ENCODE measurements at regions not wholly inside any gene's neighbourhood (a gene's known extent, or its start where the extent isn't known, plus 50 kb on each side); places are given as distances from the start of the nearest gene placed in this dataset.
A peak's percentile ranks its signal among the peaks of the same experiment; 100 is the strongest.

DNA sequence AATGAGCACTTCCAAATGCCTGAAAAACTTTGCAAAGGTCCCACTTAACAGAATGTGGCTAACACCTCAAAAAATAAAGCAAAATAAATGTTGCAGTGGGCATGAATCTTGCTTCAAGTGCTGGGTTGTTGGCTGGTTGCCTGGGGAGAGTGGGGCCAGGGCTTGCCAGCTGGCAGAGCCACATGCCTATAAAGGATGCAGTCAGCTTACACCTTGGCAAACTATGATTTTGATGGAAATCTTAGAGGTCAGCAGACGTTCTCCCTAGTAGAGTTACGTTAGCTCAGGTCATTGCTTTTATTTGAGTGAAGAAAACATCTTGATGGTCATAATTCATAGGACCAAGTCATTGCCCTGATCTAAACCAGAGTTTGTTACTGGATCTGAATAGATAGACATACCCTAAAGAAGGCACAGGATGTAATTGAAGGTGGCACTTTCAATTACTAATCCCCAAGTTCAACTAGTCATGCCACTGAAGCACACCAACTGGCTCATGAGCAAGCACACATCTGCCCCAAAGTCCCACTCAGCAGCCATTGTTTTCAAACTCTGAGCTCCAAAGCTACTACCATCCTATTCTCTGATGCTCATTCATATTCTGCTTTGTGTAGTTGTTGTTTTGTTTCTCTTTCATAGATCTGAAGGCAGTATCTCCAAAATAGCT is 51.2 kb upstream of the ZSWIM6 start:
- Histone ChIP-seq H2AFZ (ENCODE audit: low read length) (peak overlapping the region; percentile 44), H3K36me3 (ENCODE audit: insufficient read depth, low read length) (no peaks in the 10 kb centered on the region), H3K4me2 (ENCODE audit: insufficient read depth, low read length) (peak overlapping the region; percentile 20), H3K79me2 (ENCODE audit: insufficient read depth, low read length) (no peaks in the 10 kb centered on the region), H4K20me1 (ENCODE audit: insufficient read depth, low read length) (no peaks in the 10 kb centered on the region), H3K4me3 (ENCODE audit: insufficient read depth, low read length) (no peak overlapping the region), H3K9me3 (ENCODE audit: low read depth, low read length) (no peaks in the 10 kb centered on the region), H3K27me3 (ENCODE audit: insufficient read depth, low read length) (no peaks in the 10 kb centered on the region), H3K4me1 (ENCODE audit: insufficient read depth, low read length) (peaks cover 26% of the 10 kb centered on the region), H3K27ac (ENCODE audit: low read depth, low read length) (peak overlapping the region; percentile 43)
- no peak for DNase-seq (ENCODE audit: insufficient read length, low spot score, missing footprints)
- TF ChIP-seq, protein P1, sequence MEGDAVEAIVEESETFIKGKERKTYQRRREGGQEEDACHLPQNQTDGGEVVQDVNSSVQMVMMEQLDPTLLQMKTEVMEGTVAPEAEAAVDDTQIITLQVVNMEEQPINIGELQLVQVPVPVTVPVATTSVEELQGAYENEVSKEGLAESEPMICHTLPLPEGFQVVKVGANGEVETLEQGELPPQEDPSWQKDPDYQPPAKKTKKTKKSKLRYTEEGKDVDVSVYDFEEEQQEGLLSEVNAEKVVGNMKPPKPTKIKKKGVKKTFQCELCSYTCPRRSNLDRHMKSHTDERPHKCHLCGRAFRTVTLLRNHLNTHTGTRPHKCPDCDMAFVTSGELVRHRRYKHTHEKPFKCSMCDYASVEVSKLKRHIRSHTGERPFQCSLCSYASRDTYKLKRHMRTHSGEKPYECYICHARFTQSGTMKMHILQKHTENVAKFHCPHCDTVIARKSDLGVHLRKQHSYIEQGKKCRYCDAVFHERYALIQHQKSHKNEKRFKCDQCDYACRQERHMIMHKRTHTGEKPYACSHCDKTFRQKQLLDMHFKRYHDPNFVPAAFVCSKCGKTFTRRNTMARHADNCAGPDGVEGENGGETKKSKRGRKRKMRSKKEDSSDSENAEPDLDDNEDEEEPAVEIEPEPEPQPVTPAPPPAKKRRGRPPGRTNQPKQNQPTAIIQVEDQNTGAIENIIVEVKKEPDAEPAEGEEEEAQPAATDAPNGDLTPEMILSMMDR (IDR thresholded peaks at IDR 0.05; ENCODE audit: extremely low read depth, low read depth, low read length): no peak

GRCh38 chr5:61281686-61282085 is 50.4 kb upstream of the ZSWIM6 start:
- TF ChIP-seq, protein P1 (IDR thresholded peaks at IDR 0.05; ENCODE audit: extremely low read depth, low read depth, low read length): no peak
- Histone ChIP-seq H4K20me1 (ENCODE audit: insufficient read depth, low read length) (no peaks in the 10 kb centered on the region), H3K27ac (ENCODE audit: low read depth, low read length) (no peak overlapping the region), H3K27me3 (ENCODE audit: insufficient read depth, low read length) (no peaks in the 10 kb centered on the region), H3K79me2 (ENCODE audit: insufficient read depth, low read length) (no peaks in the 10 kb centered on the region), H3K4me1 (ENCODE audit: insufficient read depth, low read length) (peaks cover 26% of the 10 kb centered on the region), H3K9me3 (ENCODE audit: low read depth, low read length) (no peaks in the 10 kb centered on the region), H2AFZ (ENCODE audit: low read length) (no peak overlapping the region), H3K4me2 (ENCODE audit: insufficient read depth, low read length) (no peak overlapping the region), H3K4me3 (ENCODE audit: insufficient read depth, low read length) (no peak overlapping the region), H3K36me3 (ENCODE audit: insufficient read depth, low read length) (no peaks in the 10 kb centered on the region)
- no peak for DNase-seq (ENCODE audit: insufficient read length, low spot score, missing footprints)

Data from osteoblast (primary cell).